ENCODE measurements at regions not wholly inside any gene's neighbourhood (a gene's known extent, or its start where the extent isn't known, plus 50 kb on each side); places are given as distances from the start of the nearest gene placed in this dataset.

- no peak for TF ChIP-seq CTCF (IDR thresholded peaks at IDR 0.05; ENCODE audit: insufficient read depth, low read length, poor library complexity, severe bottlenecking)
- Histone ChIP-seq H3K4me3 (replicated peaks; ENCODE audit: low read depth, low read length) (no peak overlapping the region), H3K36me3 (ENCODE audit: control insufficient read depth, insufficient read depth, low read length) (no peaks in the 10 kb centered on the region), H3K27me3 (replicated peaks; ENCODE audit: control insufficient read depth, insufficient read depth, low read length) (no peaks in the 10 kb centered on the region)
- no peak for DNase-seq (ENCODE audit: extremely low read depth, insufficient read length)
Measured at GRCh38 chr14:46482200-46482599, 169.4 kb downstream of the RPL10L start.

- no peak overlapping the region for H3K4me3 ChIP-seq (replicated peaks; ENCODE audit: low read depth, low read length)
- no peak for DNase-seq (ENCODE audit: extremely low read depth, insufficient read length)
- no peaks in the 10 kb centered on the region for H3K27me3 ChIP-seq (replicated peaks; ENCODE audit: control insufficient read depth, insufficient read depth, low read length)
- TF ChIP-seq CTCF (IDR thresholded peaks at IDR 0.05; ENCODE audit: insufficient read depth, low read length, poor library complexity, severe bottlenecking), result no peak
- H3K36me3 ChIP-seq (ENCODE audit: control insufficient read depth, insufficient read depth, low read length), result no peaks in the 10 kb centered on the region
Measured at GRCh38 chr14:46480817-46481216, 170.8 kb downstream of the RPL10L start.

GRCh38 chr14:46472261-46472660 is 179.3 kb downstream of the RPL10L start:
- no peak for DNase-seq (ENCODE audit: extremely low read depth, insufficient read length)
- Histone ChIP-seq H3K27me3 (replicated peaks; ENCODE audit: control insufficient read depth, insufficient read depth, low read length) (no peaks in the 10 kb centered on the region), H3K36me3 (ENCODE audit: control insufficient read depth, insufficient read depth, low read length) (no peaks in the 10 kb centered on the region), H3K4me3 (replicated peaks; ENCODE audit: low read depth, low read length) (no peak overlapping the region)
- TF ChIP-seq CTCF (IDR thresholded peaks at IDR 0.05; ENCODE audit: insufficient read depth, low read length, poor library complexity, severe bottlenecking), result no peak

GRCh38 chr14:46464341-46464740 is 187.2 kb downstream of the RPL10L start:
- H3K36me3 ChIP-seq (ENCODE audit: control insufficient read depth, insufficient read depth, low read length), result no peaks in the 10 kb centered on the region
- no peak overlapping the region for H3K4me3 ChIP-seq (replicated peaks; ENCODE audit: low read depth, low read length)
- DNase-seq (ENCODE audit: extremely low read depth, insufficient read length), result no peak
- no peaks in the 10 kb centered on the region for H3K27me3 ChIP-seq (replicated peaks; ENCODE audit: control insufficient read depth, insufficient read depth, low read length)
- no peak for TF ChIP-seq CTCF (IDR thresholded peaks at IDR 0.05; ENCODE audit: insufficient read depth, low read length, poor library complexity, severe bottlenecking)

- TF ChIP-seq CTCF (IDR thresholded peaks at IDR 0.05; ENCODE audit: insufficient read depth, low read length, poor library complexity, severe bottlenecking), result no peak
- Histone ChIP-seq H3K4me3 (replicated peaks; ENCODE audit: low read depth, low read length) (no peak overlapping the region), H3K36me3 (ENCODE audit: control insufficient read depth, insufficient read depth, low read length) (no peaks in the 10 kb centered on the region), H3K27me3 (replicated peaks; ENCODE audit: control insufficient read depth, insufficient read depth, low read length) (no peaks in the 10 kb centered on the region)
- DNase-seq (ENCODE audit: extremely low read depth, insufficient read length), result no peak
Measured at GRCh38 chr14:46451800-46452199, 199.8 kb downstream of the RPL10L start.

- Histone ChIP-seq H3K36me3 (ENCODE audit: control insufficient read depth, insufficient read depth, low read length) (no peaks in the 10 kb centered on the region), H3K4me3 (replicated peaks; ENCODE audit: low read depth, low read length) (no peak overlapping the region), H3K27me3 (replicated peaks; ENCODE audit: control insufficient read depth, insufficient read depth, low read length) (no peaks in the 10 kb centered on the region)
- no peak for DNase-seq (ENCODE audit: extremely low read depth, insufficient read length)
- TF ChIP-seq CTCF (IDR thresholded peaks at IDR 0.05; ENCODE audit: insufficient read depth, low read length, poor library complexity, severe bottlenecking), result no peak
Measured at GRCh38 chr14:46444666-46445065, 206.9 kb downstream of the RPL10L start.
